GM03348 (cell line): ENCODE measurements at regions not wholly inside any gene's neighbourhood (a gene's known extent, or its start where the extent isn't known, plus 50 kb on each side); places are given as distances from the start of the nearest gene placed in this dataset.
"Not testable (repeated sequence)": the region's sequence is repeated elsewhere in the genome, so short reads cannot be mapped to it uniquely, and the experiment has no call there.

ENCODE experiments used
- DNase-seq: peaks from one replicate; pipeline ENCODE4 v3.0.0; 2012; ENCODE audit warnings: low spot score

DNA sequence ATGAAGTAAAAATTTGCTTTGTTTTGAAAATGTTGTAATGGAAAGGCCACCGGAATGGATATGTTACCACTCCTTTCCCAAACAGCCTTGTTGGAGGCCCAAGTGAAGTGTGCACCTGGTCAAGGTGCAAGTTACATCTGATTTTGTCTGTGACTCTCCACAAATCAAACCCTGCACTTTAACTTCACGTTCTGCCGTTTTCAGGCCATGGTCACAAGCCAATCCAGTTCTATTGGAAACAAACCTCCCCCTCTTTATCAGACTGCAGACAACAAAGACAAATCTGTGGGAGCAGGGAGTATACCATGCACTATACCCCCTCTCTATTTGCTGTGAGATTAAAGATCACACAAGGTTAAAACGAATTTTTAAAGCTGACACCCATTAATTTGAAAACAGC lies 155.6 kb upstream of the RFC3 start:
- no peak for DNase-seq

DNA sequence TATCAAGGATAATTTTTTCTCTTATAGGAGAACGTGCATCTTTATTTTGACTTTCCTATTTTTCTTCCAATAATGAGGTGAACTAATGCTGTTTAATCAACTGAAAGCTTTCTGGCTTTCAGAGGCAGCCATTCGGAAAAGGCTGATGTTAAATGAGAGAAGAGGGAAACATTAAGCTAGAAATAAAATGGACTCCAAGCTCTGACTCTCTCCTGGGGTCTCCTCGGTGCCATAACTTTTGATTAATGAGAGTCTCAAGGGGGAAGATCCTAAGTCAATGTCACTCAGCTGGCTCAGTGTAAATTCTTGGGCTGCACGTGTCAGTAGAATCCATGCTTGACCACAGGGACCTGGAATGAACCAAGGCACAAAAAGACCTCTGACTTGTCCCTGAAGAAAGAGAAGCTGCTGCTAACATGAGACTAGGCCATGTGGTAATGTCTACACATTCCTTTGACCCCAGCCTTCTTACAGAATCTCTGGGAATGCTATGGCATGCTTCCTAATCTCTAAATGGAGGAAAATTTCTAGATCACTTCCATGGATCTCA lies 152.2 kb upstream of the RFC3 start:
- DNase-seq = no peak

DNA sequence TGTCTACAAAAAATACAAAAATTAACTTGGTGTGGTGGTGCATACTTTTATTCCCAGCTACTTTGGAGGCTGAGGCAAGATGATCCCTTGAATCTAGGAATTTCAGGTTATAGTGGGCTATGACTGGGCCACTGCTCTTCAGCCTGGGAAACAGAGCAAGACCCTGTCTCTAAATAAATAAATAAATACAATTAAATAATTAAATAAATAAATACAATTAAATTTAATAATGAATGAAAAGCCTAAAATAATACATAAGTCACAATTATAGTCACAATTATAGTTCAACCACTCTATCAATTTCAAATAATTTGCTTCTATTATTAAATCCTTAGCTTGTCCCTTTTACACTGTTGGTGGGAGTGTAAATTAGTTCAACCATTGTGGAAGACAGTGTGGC lies 146.4 kb upstream of the RFC3 start:
- no peak for DNase-seq

DNA sequence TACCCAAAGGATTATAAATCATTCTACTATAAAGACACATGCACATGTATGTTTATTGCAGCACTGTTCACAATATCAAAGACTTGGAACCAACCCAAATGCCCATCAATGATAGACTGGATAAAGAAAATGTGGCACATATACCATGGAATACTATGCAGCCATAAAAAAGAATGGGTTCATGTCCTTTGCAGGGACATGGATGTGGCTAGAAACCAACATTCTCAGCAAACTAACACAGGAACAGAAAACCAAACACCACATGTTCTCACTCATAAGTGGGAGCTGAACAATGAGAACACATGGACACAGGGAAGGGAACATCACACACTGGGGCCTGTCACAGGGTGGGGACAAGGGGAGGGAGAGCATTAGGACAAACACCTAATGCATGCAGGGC lies 145.9 kb upstream of the RFC3 start:
- not testable (repeated sequence) for DNase-seq

DNA sequence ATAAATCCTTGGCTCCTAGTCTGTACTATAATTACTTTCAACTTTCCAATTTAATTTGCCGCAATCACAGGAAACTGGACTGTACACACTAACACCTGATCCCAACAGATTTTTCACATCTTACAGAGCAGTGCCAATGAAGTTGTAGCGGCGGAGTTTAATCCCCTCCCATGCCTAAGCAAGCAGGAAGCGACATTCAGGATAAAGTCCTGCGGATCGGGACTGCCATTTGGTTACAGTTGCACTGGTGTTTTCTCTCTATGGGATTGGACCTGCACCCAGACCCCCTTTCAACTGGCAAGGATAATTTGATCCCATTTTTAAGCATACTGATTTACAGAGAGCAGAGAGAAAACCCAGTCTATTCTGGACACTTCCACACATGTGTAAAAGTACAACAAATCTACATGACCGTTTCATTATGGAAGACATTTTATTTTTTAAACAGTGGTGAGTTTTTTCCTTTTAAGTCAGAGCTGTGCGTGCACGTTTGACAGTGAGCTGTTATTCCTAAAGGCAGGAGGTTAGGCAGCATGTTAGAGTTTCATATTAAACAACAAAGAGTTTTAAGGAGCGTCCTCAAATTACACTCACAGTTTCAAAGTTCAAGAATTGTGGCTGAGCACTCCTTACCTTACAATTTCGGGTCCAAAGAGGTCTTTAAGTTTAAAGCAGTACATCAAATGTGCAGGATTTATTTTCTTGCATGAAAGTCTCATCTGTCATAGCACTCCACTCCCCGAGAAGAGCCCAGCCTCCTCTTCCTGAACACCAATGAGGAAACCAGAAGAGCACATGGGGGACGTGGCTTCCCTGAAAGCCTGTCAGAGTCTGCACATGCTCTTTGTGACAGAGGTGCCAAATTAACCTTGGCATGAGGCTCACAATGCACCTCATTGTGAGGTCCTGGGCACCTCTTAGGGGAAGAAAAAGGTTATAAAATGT lies 141.6 kb upstream of the RFC3 start:
- DNase-seq = peak; percentile 74

GRCh38 chr13:33677215-33677614 lies 140.7 kb upstream of the RFC3 start:
- no peak for DNase-seq

DNA sequence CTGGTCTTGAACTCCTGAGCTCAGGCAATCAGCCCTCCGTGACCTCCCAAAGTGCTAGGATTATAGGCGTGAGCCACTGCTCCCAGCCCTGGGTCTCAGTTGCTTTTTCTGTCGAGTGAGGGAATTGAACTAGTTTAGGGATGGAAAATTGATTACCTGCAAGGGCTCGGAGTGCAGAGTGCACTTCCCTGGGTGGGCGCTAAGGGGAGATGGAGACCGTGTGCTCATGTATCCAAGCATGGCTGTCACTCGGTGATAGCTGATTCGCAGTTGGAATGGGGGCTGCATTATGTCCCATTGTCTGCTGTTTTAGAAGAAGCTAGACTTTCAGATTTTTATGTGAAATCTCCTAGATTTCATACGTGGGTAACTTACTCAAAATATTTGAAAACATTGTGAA lies 139.9 kb upstream of the RFC3 start:
- no peak for DNase-seq

DNA sequence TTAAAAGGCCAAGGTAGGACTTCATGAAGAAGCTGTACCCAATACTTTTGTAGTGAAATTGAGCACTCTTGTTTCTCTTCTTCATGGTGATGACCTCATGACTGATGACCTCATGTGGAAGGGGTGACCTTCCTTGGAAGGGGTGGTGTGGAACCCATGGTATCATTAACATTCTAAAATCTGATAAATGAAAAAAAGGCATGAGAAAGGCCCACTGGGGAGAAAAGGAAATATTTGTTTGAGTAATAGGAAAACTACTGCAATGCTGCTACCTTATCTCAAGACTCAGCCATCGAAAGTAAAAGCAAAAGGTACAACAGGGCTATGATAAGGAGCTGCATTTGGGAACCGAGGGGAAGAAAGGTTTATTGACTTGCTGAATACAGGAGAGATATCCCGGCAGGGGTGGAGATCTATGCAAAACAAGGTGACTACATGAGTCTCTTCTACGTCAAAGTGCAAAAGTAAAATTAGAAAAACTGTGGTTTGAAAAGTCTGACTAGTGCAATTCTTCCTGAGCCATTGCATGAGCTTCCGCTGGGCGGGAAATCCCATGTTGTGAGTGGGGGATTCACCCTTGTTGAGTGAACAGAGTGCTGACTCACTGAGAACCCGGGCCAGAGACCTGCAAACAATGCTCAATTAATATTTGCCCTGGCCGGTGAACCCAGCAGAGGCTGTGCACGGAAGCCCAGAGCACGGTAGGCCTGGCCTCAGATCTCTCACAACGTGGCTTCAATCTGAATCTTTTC lies 138.9 kb upstream of the RFC3 start:
- peak; percentile 22 for DNase-seq

DNA sequence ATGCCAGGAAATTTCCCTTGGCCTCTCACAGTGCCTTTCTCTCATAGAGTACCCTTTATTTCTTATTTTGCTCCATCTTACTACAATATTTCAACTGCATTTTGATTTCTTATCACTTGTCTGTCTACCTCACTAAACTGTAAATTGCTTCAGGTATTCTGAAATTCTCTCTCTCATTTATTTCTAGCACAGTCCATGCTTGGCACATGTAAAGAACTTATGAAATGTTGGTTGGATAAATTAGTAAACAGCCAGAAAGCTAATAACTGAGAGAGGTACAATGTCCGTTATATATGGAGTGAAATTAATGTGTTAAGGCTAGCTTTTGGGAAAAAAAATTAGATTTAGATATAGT lies 138.3 kb upstream of the RFC3 start:
- no peak for DNase-seq

- no peak for DNase-seq
These were observed 135.9 kb upstream of the RFC3 start for GRCh38 chr13:33682020-33682564.

DNA sequence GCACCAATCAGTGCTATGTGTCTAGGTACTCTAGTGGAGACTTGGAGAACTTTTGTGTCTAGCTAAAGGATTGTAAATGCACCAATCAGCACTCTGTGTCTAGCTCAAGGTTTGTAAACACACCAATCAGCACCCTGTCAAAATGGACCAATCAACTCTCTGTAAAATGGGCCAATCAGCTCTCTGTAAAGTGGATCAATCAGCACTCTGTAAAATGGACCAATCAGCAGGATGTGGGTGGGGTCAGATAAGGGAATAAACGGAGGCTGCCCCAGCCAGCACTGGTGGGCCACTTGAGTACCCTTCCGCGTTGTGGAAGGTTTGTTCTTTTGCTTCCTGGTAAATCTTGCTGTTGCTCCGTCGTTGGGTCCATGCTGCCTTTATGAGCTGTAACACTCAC lies 135.3 kb upstream of the RFC3 start:
- not testable (repeated sequence) for DNase-seq

DNA sequence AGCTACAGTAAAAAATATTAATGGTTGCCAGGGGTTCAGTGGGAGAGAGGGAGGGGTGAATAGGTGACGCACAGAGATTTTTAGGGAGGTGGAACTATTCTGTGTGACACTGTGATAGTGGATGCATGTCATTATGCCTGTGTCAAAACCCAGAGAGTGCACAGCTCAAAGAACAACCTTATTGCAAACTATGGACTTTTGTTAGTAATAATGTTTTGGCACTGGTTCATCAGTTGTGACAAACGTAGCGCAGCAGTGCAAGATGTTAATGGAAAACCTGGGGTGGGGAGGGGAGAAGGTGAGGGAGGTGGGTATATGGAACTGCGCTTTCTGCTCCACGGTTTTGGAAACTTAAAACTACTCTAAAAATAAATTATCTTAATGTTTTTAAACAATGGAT lies 134.6 kb upstream of the RFC3 start:
- no peak for DNase-seq

GRCh38 chr13:33684874-33685273 lies 133.1 kb upstream of the RFC3 start:
- no peak for DNase-seq

- no peak for DNase-seq
These were observed 131.0 kb upstream of the RFC3 start for GRCh38 chr13:33686772-33687480.

DNA sequence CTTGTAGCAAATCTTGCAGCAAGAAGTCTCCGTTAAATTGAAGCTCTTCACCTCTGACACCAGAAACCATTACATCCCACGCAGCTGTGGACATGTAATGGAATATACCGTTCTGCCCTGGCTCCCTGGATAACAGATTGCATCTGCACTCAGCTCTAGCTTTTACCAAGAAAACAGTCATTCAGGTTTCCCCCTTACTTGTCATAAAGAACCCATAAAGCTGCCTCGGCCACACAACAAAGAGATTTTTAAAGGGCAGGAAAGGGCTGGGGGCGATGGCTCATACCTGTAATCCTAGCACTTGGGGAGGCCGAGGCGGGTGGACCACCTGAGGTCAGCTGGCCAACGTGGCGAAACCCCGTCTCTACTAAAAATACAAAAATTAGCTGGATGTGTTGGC lies 127.6 kb upstream of the RFC3 start:
- no peak for DNase-seq

GRCh38 chr13:33691980-33692379 lies 126.0 kb upstream of the RFC3 start:
- DNase-seq = no peak

DNA sequence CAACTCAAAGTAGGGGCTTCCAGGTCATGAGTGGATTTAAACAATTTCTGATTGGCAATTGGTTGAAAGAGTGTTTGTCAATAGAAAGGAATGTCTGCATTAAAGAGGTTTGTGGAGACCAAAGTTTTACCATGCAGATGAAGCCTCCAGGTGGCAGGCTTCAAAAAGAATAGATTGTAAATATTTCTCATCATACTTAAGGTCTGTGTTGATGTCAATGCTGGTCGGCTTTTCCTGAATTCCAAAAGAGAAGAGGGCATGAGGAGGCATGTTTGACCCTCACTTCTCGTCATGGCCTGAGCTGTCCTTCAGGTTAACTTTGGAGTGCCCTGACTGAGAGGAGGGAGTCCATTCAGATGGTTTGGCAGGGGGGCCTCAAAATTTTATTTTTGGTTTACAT lies 125.4 kb upstream of the RFC3 start:
- no peak for DNase-seq

GRCh38 chr13:33694546-33694945 lies 123.4 kb upstream of the RFC3 start:
- DNase-seq = no peak

GRCh38 chr13:33696530-33696929 lies 121.4 kb upstream of the RFC3 start:
- no peak for DNase-seq

DNA sequence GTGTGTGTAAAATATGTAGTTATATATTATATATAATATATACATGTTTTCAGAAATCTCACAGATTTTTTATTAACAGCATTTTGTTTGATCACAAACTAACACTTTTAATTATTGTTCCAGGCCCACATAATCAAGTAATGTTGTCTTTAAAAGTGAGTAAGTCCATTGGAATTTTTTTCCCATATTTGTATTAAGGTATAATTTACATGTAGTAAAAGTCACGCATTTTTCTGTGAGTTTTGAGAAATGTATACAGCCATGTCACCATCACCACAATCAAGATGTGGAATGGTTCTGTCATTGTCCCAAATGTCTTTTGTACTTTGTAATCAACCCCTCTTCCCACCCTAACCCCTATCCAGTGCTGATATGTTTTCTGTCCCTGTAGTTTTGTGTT lies 120.0 kb upstream of the RFC3 start:
- no peak for DNase-seq

- DNase-seq = no peak
These were observed 110.5 kb upstream of the RFC3 start for GRCh38 chr13:33707449-33707848.

DNA sequence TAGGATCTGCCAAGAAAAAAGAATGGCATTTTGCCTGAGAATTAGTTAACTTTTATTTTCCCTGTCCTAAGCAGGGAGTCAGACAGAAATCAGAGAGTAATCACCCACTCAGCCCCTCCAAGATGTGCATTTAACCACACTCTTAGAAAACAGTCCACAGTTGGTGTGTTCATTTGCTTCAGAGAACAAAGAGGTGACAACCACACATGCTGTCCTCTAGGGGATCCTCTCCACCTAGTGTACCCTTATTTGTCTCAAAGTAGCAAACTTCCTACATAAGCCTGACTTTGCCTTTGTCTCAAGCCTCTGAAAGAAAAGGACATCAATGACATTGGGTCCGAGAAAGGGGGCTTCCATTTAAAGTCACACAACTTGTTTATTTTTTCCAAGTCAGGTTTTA lies 107.0 kb upstream of the RFC3 start:
- DNase-seq = no peak
